ENCODE measurements at regions not wholly inside any gene's neighbourhood (a gene's known extent, or its start where the extent isn't known, plus 50 kb on each side); places are given as distances from the start of the nearest gene placed in this dataset.

DNA sequence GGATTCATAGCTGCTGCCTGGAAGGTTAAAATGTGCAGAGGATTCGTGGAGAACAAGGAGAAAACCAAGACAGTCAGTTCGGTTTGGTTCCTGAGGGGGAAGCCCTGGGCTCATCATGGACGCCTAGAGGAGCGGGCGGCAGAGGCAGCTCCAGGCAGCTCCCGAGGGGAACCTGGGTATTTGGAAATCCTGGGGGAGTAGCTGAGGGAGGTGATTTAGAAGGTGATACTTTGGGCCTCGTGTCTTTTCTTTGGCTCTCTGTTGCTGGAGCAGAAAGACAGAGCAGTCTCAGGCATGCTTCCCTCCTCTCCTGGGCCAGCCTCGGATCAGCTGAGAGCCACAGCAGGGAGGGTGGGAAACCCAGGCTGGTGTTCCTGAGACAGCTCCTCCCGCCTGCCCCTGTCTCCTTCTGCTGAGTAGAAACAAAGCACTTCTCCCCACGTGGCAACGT lies 139.5 kb downstream of the DLL1 start:
- Histone ChIP-seq H3K4me1 (ENCODE audit: insufficient read depth) (no peaks in the 10 kb centered on the region; the same call in 1 of the 2 replicates), H3K9me2 (ENCODE audit: insufficient read depth) (no peaks in the 10 kb centered on the region), H3K4me2 (no peak overlapping the region), H3K27me3 (ENCODE audit: insufficient read depth) (no peaks in the 10 kb centered on the region), H3K79me2 (replicated peaks; ENCODE audit: insufficient read depth) (no peaks in the 10 kb centered on the region), H3K4me3 (no peak overlapping the region), H2AFZ (0 out of 2 replicates have a peak overlapping the region, but pooled peaks have one; percentile 56), H3F3A (replicated peaks; ENCODE audit: low read depth) (no peaks in the 10 kb centered on the region), H4K20me1 (replicated peaks; ENCODE audit: insufficient read depth) (no peaks in the 10 kb centered on the region), H3K36me3 (ENCODE audit: insufficient read depth) (no peaks in the 10 kb centered on the region), H3K27ac (ENCODE audit: low read depth) (no peak overlapping the region)
- Mint-ChIP-seq H3K9me3 (no peaks in the 10 kb centered on the region), H3K4me3 (no peak overlapping the region), H3K27ac (no peak overlapping the region), H3K36me3 (ENCODE audit: low read depth) (no peaks in the 10 kb centered on the region; the same call in 2 of the 3 replicates), H3K4me1 (peaks cover 33% of the 10 kb centered on the region), H3K27me3 (ENCODE audit: insufficient read depth, low read depth, poor library complexity) (peaks cover 18% of the 10 kb centered on the region)
- DNase-seq (ENCODE audit: low spot score) = no peak
- TF ChIP-seq REST (IDR thresholded peaks at IDR 0.05; ENCODE audit: unreplicated experiment) = no peak
- no peak for TF ChIP-seq POLR2AphosphoS5 (IDR thresholded peaks at IDR 0.05; ENCODE audit: low read depth)
- TF ChIP-seq CREB1 (CRISPR knock-in tag; IDR thresholded peaks at IDR 0.05; ENCODE audit: low read depth) = no peak
- no peak for TF ChIP-seq EZH2phosphoT487 (IDR thresholded peaks at IDR 0.05; ENCODE audit: unreplicated experiment)
- no peak for TF ChIP-seq ZNF331 (CRISPR knock-in tag; IDR thresholded peaks at IDR 0.05; ENCODE audit: low read depth)
- no peak for TF ChIP-seq NANOG (IDR thresholded peaks at IDR 0.05; ENCODE audit: borderline replicate concordance)
- no peak for TF ChIP-seq ZNF114 (CRISPR knock-in tag; IDR thresholded peaks at IDR 0.05)
- TF ChIP-seq, protein P1, sequence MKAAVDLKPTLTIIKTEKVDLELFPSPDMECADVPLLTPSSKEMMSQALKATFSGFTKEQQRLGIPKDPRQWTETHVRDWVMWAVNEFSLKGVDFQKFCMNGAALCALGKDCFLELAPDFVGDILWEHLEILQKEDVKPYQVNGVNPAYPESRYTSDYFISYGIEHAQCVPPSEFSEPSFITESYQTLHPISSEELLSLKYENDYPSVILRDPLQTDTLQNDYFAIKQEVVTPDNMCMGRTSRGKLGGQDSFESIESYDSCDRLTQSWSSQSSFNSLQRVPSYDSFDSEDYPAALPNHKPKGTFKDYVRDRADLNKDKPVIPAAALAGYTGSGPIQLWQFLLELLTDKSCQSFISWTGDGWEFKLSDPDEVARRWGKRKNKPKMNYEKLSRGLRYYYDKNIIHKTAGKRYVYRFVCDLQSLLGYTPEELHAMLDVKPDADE (IDR thresholded peaks at IDR 0.05) = no peak
- TF ChIP-seq EZH2 (IDR thresholded peaks at IDR 0.05; ENCODE audit: low read depth, unreplicated experiment) = no peak
- TF ChIP-seq CTCF (conservative IDR thresholded peaks at IDR 0.05; ENCODE audit: low read depth in 2 of 2) = no peak
- ATAC-seq = peak; percentile 16

Measured in GM23338 (cell line).